ENCODE measurements at regions not wholly inside any gene's neighbourhood (a gene's known extent, or its start where the extent isn't known, plus 50 kb on each side); places are given as distances from the start of the nearest gene placed in this dataset.

GRCh38 chr1:5644281-5645134 lies 347.7 kb downstream of the NPHP4 start:
- TF ChIP-seq, protein P1, sequence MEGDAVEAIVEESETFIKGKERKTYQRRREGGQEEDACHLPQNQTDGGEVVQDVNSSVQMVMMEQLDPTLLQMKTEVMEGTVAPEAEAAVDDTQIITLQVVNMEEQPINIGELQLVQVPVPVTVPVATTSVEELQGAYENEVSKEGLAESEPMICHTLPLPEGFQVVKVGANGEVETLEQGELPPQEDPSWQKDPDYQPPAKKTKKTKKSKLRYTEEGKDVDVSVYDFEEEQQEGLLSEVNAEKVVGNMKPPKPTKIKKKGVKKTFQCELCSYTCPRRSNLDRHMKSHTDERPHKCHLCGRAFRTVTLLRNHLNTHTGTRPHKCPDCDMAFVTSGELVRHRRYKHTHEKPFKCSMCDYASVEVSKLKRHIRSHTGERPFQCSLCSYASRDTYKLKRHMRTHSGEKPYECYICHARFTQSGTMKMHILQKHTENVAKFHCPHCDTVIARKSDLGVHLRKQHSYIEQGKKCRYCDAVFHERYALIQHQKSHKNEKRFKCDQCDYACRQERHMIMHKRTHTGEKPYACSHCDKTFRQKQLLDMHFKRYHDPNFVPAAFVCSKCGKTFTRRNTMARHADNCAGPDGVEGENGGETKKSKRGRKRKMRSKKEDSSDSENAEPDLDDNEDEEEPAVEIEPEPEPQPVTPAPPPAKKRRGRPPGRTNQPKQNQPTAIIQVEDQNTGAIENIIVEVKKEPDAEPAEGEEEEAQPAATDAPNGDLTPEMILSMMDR (IDR thresholded peaks at IDR 0.05) = no peak
- TF ChIP-seq POLR2A (IDR thresholded peaks at IDR 0.05) = no peak

Data from right lobe of liver (tissue), 4 donors.